Neural cell (in vitro differentiated cells): ENCODE measurements at regions not wholly inside any gene's neighbourhood (a gene's known extent, or its start where the extent isn't known, plus 50 kb on each side); places are given as distances from the start of the nearest gene placed in this dataset.

Experiments used
- H2AFZ ChIP-seq: fragments of 200-600, 300-800 bp; sonication (generic), shearing (Covaris generic); 2 replicates; pipeline ENCODE4 v1.6.0; 2014; ENCODE audit warnings: low read depth, mild to moderate bottlenecking, antibody characterized with exemption, low read length, moderate library complexity
- H3F3A ChIP-seq: fragments of 200-600 bp; shearing (Covaris generic); 2 replicates; pipeline ENCODE4 v1.6.1; 2016; ENCODE audit warnings: mild to moderate bottlenecking, moderate library complexity, mixed read lengths, antibody characterized with exemption, low read length; ENCODE audit not compliant: insufficient read depth, poor library complexity, severe bottlenecking
- H3K27ac ChIP-seq: fragments of 200-600, 300-800 bp; sonication (generic), shearing (Covaris generic); 2 replicates; pipeline ENCODE4 v1.5.1; 2014; ENCODE audit warnings: mild to moderate bottlenecking, low read length, moderate library complexity
- H3K27me3 ChIP-seq: fragments of 300-800, 200-600 bp; sonication (generic), shearing (Covaris generic); 2 replicates; pipeline ENCODE4 v1.6.0; 2014; ENCODE audit warnings: mild to moderate bottlenecking, low read depth, low read length, moderate library complexity; ENCODE audit not compliant: insufficient read depth
- H3K36me3 ChIP-seq: fragments of 300-800, 200-600 bp; sonication (generic), shearing (Covaris generic); 2 replicates; pipeline ENCODE4 v1.5.1; 2014; ENCODE audit warnings: mild to moderate bottlenecking, antibody characterized with exemption, low read length, moderate library complexity; ENCODE audit not compliant: insufficient read depth
- H3K4me2 ChIP-seq: fragments of 300-800, 200-600 bp; sonication (generic), shearing (Covaris generic); 2 replicates; pipeline ENCODE4 v1.6.0; 2014; ENCODE audit warnings: mild to moderate bottlenecking, low read length
- H3K4me3 ChIP-seq: fragments of 300-800, 200-600 bp; sonication (generic), shearing (Covaris generic); 2 replicates; pipeline ENCODE4 v1.5.1; 2014; ENCODE audit warnings: mild to moderate bottlenecking, low read length, moderate library complexity
- H3K79me2 ChIP-seq: fragments of 200-600 bp; shearing (Covaris generic); replicated peaks from 2 replicates; pipeline ENCODE4 v1.6.0; 2014; ENCODE audit warnings: mild to moderate bottlenecking, low read length, moderate library complexity; ENCODE audit not compliant: insufficient read depth
- H3K9ac ChIP-seq: fragments of 300-800, 200-600 bp; sonication (generic), shearing (Covaris generic); 2 replicates; pipeline ENCODE4 v1.6.1; 2016; ENCODE audit warnings: mild to moderate bottlenecking, low read length, mixed read lengths
- H3K9me2 ChIP-seq: fragments of 200-600 bp; shearing (Covaris generic); 2 replicates; pipeline ENCODE4 v1.6.1; 2016; ENCODE audit warnings: mild to moderate bottlenecking, low read length, mixed read lengths; ENCODE audit not compliant: insufficient read depth
- H3K9me3 ChIP-seq: fragments of 200-600, 300-800 bp; sonication (generic), shearing (Covaris generic); 2 replicates; pipeline ENCODE4 v1.6.1; 2016; ENCODE audit warnings: mild to moderate bottlenecking, mixed run types, low read length, moderate library complexity, mixed read lengths
- H4K20me1 ChIP-seq: fragments of 200-600 bp; shearing (Covaris generic); 2 replicates; pipeline ENCODE4 v1.6.1; 2016; ENCODE audit warnings: mild to moderate bottlenecking, mixed run types; ENCODE audit not compliant: insufficient read depth
- EP300 ChIP-seq: fragments of 450-650 bp; conservative IDR thresholded peaks from 2 replicates; pipeline ENCODE4 v1.6.1; 2014; ENCODE audit warnings: antibody characterized with exemption, mild to moderate bottlenecking, moderate library complexity; ENCODE audit not compliant: poor library complexity, severe bottlenecking
- EZH2 ChIP-seq: fragments of 200-600, 300-800 bp; shearing (Covaris generic), sonication (generic); IDR thresholded peaks from 2 replicates; pipeline ENCODE4 v1.6.1; 2014; ENCODE audit warnings: antibody characterized with exemption, low read length, borderline replicate concordance, mild to moderate bottlenecking; ENCODE audit not compliant: insufficient read depth, poor library complexity, severe bottlenecking
- MXI1 ChIP-seq: fragments of 450-650 bp; conservative IDR thresholded peaks from 2 replicates; pipeline ENCODE4 v1.6.1; 2014; ENCODE audit warnings: antibody characterized with exemption, mild to moderate bottlenecking; ENCODE audit not compliant: poor library complexity, severe bottlenecking
- POLR2AphosphoS5 ChIP-seq: IDR thresholded peaks from 2 replicates; pipeline ENCODE4 v1.6.1; 2012
- RAD21 ChIP-seq: fragments of 450-650 bp; conservative IDR thresholded peaks from 2 replicates; pipeline ENCODE4 v1.6.1; 2014; ENCODE audit warnings: antibody characterized with exemption, mild to moderate bottlenecking, moderate library complexity
- SMC3 ChIP-seq: fragments of 450-650 bp; conservative IDR thresholded peaks from 2 replicates; pipeline ENCODE4 v1.6.1; 2014; ENCODE audit warnings: antibody characterized with exemption, mild to moderate bottlenecking, moderate library complexity; ENCODE audit not compliant: poor library complexity
- TAF1 ChIP-seq: IDR thresholded peaks from 2 replicates; pipeline ENCODE4 v1.6.1; 2012; ENCODE audit warnings: low read depth
- TF ChIP-seq, protein P1 (sequence below): fragments of 450-650 bp; IDR thresholded peaks from 2 replicates; pipeline ENCODE4 v1.5.1; 2014; ENCODE audit warnings: antibody characterized with exemption, mild to moderate bottlenecking, moderate library complexity; ENCODE audit not compliant: poor library complexity, severe bottlenecking
- TF ChIP-seq, protein P2 (sequence below): IDR thresholded peaks from 2 replicates; pipeline ENCODE4 v1.6.1; 2012; ENCODE audit warnings: borderline replicate concordance

- Histone ChIP-seq H3F3A (no peaks in the 10 kb centered on the region), H3K36me3 (no peaks in the 10 kb centered on the region), H3K4me2 (no peak overlapping the region), H2AFZ (no peak overlapping the region), H3K79me2 (no peaks in the 10 kb centered on the region), H3K9me2 (no peaks in the 10 kb centered on the region), H4K20me1 (no peaks in the 10 kb centered on the region), H3K9me3 (no peaks in the 10 kb centered on the region), H3K27me3 (no peaks in the 10 kb centered on the region), H3K4me3 (no peak overlapping the region), H3K27ac (no peak overlapping the region), H3K9ac (no peak overlapping the region)
- TF ChIP-seq RAD21: no peak
- TF ChIP-seq TAF1: no peak
- no peak for TF ChIP-seq MXI1
- TF ChIP-seq, protein P1, sequence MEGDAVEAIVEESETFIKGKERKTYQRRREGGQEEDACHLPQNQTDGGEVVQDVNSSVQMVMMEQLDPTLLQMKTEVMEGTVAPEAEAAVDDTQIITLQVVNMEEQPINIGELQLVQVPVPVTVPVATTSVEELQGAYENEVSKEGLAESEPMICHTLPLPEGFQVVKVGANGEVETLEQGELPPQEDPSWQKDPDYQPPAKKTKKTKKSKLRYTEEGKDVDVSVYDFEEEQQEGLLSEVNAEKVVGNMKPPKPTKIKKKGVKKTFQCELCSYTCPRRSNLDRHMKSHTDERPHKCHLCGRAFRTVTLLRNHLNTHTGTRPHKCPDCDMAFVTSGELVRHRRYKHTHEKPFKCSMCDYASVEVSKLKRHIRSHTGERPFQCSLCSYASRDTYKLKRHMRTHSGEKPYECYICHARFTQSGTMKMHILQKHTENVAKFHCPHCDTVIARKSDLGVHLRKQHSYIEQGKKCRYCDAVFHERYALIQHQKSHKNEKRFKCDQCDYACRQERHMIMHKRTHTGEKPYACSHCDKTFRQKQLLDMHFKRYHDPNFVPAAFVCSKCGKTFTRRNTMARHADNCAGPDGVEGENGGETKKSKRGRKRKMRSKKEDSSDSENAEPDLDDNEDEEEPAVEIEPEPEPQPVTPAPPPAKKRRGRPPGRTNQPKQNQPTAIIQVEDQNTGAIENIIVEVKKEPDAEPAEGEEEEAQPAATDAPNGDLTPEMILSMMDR: no peak
- no peak for TF ChIP-seq POLR2AphosphoS5
- no peak for TF ChIP-seq EZH2
These were observed 111.7 kb upstream of the MAF start for GRCh38 chr16:79712276-79712675.

DNA sequence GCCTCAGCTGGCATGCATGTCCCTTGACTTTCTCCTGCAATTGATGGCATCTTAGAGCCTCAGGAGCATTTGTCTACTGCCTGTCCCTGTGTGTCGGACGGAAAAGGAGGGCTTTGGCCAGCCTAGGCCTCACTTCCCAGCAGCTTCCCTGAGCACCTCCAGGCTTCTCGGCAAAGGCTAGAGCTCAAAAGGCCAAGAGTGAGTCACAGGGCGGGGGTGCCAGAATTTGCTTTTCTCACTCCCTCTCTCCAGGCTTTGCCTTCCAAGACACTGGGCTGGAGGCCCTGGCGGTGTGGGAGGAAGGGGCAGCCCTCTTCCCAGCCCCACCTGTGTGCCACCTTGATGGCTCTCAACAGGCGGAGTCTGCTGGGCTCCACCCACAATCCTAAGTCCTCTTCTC, 107.3 kb upstream of the MAF start:
- Histone ChIP-seq H2AFZ (no peak overlapping the region), H3F3A (no peaks in the 10 kb centered on the region), H3K9me2 (no peaks in the 10 kb centered on the region), H3K36me3 (no peaks in the 10 kb centered on the region), H4K20me1 (no peaks in the 10 kb centered on the region), H3K4me2 (no peak overlapping the region), H3K9me3 (no peaks in the 10 kb centered on the region), H3K27ac (no peak overlapping the region), H3K27me3 (no peaks in the 10 kb centered on the region), H3K4me3 (no peak overlapping the region), H3K9ac (no peak overlapping the region), H3K79me2 (no peaks in the 10 kb centered on the region)
- TF ChIP-seq SMC3 (no peak), EZH2 (no peak), EP300 (no peak), RAD21 (no peak), POLR2AphosphoS5 (no peak)

GRCh38 chr16:79703066-79703465, 102.5 kb upstream of the MAF start:
- H3K79me2 ChIP-seq: no peaks in the 10 kb centered on the region
- no peak overlapping the region for H3K4me3 ChIP-seq
- H3K4me2 ChIP-seq: no peak overlapping the region
- H3K27ac ChIP-seq: no peak overlapping the region
- H3K27me3 ChIP-seq: no peaks in the 10 kb centered on the region
- no peaks in the 10 kb centered on the region for H3K9me3 ChIP-seq
- no peaks in the 10 kb centered on the region for H4K20me1 ChIP-seq
- no peak overlapping the region for H3K9ac ChIP-seq
- H2AFZ ChIP-seq: no peak overlapping the region
- no peak for TF ChIP-seq TAF1
- TF ChIP-seq RAD21: no peak
- no peaks in the 10 kb centered on the region for H3K9me2 ChIP-seq
- H3F3A ChIP-seq: no peaks in the 10 kb centered on the region
- H3K36me3 ChIP-seq: no peaks in the 10 kb centered on the region

DNA sequence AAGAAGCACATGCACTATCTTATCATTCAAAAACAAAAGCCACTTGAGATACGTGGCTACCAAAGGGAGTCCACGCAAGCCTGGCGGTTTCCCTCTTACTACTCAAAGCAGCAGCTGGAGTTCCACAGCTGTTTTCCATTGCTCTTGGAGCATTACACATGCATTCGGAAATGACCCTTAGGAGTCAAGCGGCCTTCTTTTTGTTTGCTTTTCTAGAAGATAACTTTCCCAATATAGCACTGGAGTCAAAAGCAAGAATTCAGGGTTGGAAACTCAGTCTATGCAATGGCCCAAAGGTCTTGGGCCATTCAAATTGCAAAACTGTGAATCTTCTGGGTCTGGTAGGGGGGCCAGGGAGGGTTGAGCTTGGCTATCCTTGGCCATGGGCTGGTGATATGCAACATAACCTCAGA, 97.8 kb upstream of the MAF start:
- Histone ChIP-seq H4K20me1 (no peaks in the 10 kb centered on the region), H3K9me2 (no peaks in the 10 kb centered on the region), H3K4me2 (no peak overlapping the region), H3K27ac (no peak overlapping the region), H3K27me3 (no peaks in the 10 kb centered on the region), H2AFZ (no peak overlapping the region), H3K9ac (no peak overlapping the region), H3K36me3 (no peaks in the 10 kb centered on the region), H3K4me3 (no peak overlapping the region), H3K79me2 (no peaks in the 10 kb centered on the region), H3F3A (no peaks in the 10 kb centered on the region), H3K9me3 (no peaks in the 10 kb centered on the region)
- TF ChIP-seq EP300: no peak
- TF ChIP-seq SMC3: no peak
- TF ChIP-seq RAD21: no peak
- TF ChIP-seq, protein P1: no peak
- no peak for TF ChIP-seq EZH2
- TF ChIP-seq, protein P2, sequence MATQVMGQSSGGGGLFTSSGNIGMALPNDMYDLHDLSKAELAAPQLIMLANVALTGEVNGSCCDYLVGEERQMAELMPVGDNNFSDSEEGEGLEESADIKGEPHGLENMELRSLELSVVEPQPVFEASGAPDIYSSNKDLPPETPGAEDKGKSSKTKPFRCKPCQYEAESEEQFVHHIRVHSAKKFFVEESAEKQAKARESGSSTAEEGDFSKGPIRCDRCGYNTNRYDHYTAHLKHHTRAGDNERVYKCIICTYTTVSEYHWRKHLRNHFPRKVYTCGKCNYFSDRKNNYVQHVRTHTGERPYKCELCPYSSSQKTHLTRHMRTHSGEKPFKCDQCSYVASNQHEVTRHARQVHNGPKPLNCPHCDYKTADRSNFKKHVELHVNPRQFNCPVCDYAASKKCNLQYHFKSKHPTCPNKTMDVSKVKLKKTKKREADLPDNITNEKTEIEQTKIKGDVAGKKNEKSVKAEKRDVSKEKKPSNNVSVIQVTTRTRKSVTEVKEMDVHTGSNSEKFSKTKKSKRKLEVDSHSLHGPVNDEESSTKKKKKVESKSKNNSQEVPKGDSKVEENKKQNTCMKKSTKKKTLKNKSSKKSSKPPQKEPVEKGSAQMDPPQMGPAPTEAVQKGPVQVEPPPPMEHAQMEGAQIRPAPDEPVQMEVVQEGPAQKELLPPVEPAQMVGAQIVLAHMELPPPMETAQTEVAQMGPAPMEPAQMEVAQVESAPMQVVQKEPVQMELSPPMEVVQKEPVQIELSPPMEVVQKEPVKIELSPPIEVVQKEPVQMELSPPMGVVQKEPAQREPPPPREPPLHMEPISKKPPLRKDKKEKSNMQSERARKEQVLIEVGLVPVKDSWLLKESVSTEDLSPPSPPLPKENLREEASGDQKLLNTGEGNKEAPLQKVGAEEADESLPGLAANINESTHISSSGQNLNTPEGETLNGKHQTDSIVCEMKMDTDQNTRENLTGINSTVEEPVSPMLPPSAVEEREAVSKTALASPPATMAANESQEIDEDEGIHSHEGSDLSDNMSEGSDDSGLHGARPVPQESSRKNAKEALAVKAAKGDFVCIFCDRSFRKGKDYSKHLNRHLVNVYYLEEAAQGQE: no peak
